GM19372 (cell line): ENCODE measurements at regions not wholly inside any gene's neighbourhood (a gene's known extent, or its start where the extent isn't known, plus 50 kb on each side); places are given as distances from the start of the nearest gene placed in this dataset.
"Not testable (repeated sequence)": the region's sequence is repeated elsewhere in the genome, so short reads cannot be mapped to it uniquely, and the experiment has no call there.

Source experiments
- ATAC-seq: cut with Tn5 transposase; IDR thresholded peaks from one replicate; pipeline ENCODE4 v1.9.1; 2021; ENCODE audit warnings: mild to moderate bottlenecking, low read depth, moderate library complexity; ENCODE audit not compliant: unreplicated experiment

- ATAC-seq = no peak
These were observed 191.2 kb downstream of the PALM2AKAP2 start for GRCh38 chr9:109971226-109971625.

- ATAC-seq = peak; percentile 40
These were observed 192.3 kb downstream of the PALM2AKAP2 start for GRCh38 chr9:109972026-109972882.

- ATAC-seq = no peak
These were observed 193.3 kb downstream of the PALM2AKAP2 start for GRCh38 chr9:109973336-109973735.

- peak; percentile 76 for ATAC-seq
These were observed 194.3 kb downstream of the PALM2AKAP2 start for GRCh38 chr9:109974143-109974917.

GRCh38 chr9:109974918-109975276, 194.9 kb downstream of the PALM2AKAP2 start:
- ATAC-seq = no peak

GRCh38 chr9:109975574-109976295, 195.7 kb downstream of the PALM2AKAP2 start:
- no peak for ATAC-seq

GRCh38 chr9:109976303-109976702, 196.3 kb downstream of the PALM2AKAP2 start:
- ATAC-seq = no peak

- ATAC-seq = no peak
These were observed 197.5 kb downstream of the PALM2AKAP2 start for GRCh38 chr9:109977521-109977920.

- ATAC-seq = no peak
These were observed 201.1 kb downstream of the PALM2AKAP2 start for GRCh38 chr9:109981091-109981490.

- no peak for ATAC-seq
These were observed 206.6 kb downstream of the PALM2AKAP2 start for GRCh38 chr9:109986521-109986991.

- no peak for ATAC-seq
These were observed 209.3 kb downstream of the PALM2AKAP2 start for GRCh38 chr9:109989296-109989695.

GRCh38 chr9:109990541-109990940, 210.5 kb downstream of the PALM2AKAP2 start:
- ATAC-seq = no peak

GRCh38 chr9:109992293-109992692, 212.3 kb downstream of the PALM2AKAP2 start:
- ATAC-seq = no peak

GRCh38 chr9:109993250-109993978, 213.4 kb downstream of the PALM2AKAP2 start:
- no peak for ATAC-seq

GRCh38 chr9:109994141-109994540, 213.8 kb downstream of the C9orf152 start:
- ATAC-seq = no peak

GRCh38 chr9:109996936-109997580, 210.9 kb downstream of the C9orf152 start:
- ATAC-seq = no peak

- no peak for ATAC-seq
These were observed 210.3 kb downstream of the C9orf152 start for GRCh38 chr9:109997682-109998081.

GRCh38 chr9:110005521-110005920, 202.4 kb downstream of the C9orf152 start:
- ATAC-seq = not testable (repeated sequence)

GRCh38 chr9:110006657-110007056, 201.3 kb downstream of the C9orf152 start:
- no peak for ATAC-seq
